ENCODE measurements at regions not wholly inside any gene's neighbourhood (a gene's known extent, or its start where the extent isn't known, plus 50 kb on each side); places are given as distances from the start of the nearest gene placed in this dataset.
"Not testable (repeated sequence)": the region's sequence is repeated elsewhere in the genome, so short reads cannot be mapped to it uniquely, and the experiment has no call there.

DNA sequence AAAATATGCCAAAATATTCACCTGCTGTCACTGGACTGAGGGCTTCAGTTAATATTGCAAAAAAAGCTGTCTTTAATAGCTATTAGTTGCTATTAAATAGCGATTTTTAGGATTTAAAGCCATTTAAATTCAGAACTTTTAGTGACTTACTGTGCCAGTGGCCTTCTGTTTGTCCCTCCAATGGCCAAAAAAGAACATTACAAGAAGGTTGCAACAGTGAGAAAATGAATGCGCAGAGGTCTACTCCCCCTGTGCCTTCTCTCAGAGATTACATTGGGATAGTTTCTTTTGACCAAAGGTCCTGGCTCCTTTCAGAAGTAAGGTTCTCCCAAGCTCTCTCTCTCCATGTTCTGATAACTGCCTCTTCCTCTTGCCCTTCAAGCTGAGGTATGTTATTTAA, 930.3 kb upstream of the ARRDC3 start:
- no peak for ATAC-seq
- H3K9me3 ChIP-seq: no peaks in the 10 kb centered on the region
- H3K4me3 ChIP-seq: no peak overlapping the region
- no peak overlapping the region for H3K27ac ChIP-seq
- 88 to 100% methylated on average over 2 of the region's 2 CpGs for WGBS, 2 donors (ENCODE audit: low coverage in 1 of 2)
- no peaks in the 10 kb centered on the region for H3K4me1 ChIP-seq
- TF ChIP-seq POLR2AphosphoS5 (IDR thresholded peaks at IDR 0.05) (no peak), EP300 (IDR thresholded peaks at IDR 0.05) (no peak), POLR2A (IDR thresholded peaks at IDR 0.05) (no peak)
- no peaks in the 10 kb centered on the region for H3K27me3 ChIP-seq
- H3K36me3 ChIP-seq: no peaks in the 10 kb centered on the region

- TF ChIP-seq CTCF (IDR thresholded peaks at IDR 0.05) (peak in 3 of 4 experiments; percentile 15 to 33 (median 22)), POLR2A (IDR thresholded peaks at IDR 0.05) (no peak), EP300 (IDR thresholded peaks at IDR 0.05) (no peak), POLR2AphosphoS5 (IDR thresholded peaks at IDR 0.05) (no peak)
- no peaks in the 10 kb centered on the region for H3K36me3 ChIP-seq
- no peak overlapping the region for H3K4me3 ChIP-seq
- H3K27ac ChIP-seq: no peak overlapping the region
- no peaks in the 10 kb centered on the region for H3K4me1 ChIP-seq
- H3K27me3 ChIP-seq: no peaks in the 10 kb centered on the region
- ATAC-seq: no peak
- H3K9me3 ChIP-seq: no peaks in the 10 kb centered on the region
These were observed 926.3 kb upstream of the ARRDC3 start for GRCh38 chr5:92309336-92309991.

GRCh38 chr5:92308679-92309078, 925.6 kb upstream of the ARRDC3 start:
- Histone ChIP-seq H3K27me3 (no peaks in the 10 kb centered on the region), H3K36me3 (no peaks in the 10 kb centered on the region), H3K4me1 (no peaks in the 10 kb centered on the region), H3K27ac (no peak overlapping the region), H3K4me3 (no peak overlapping the region), H3K9me3 (no peaks in the 10 kb centered on the region)
- TF ChIP-seq POLR2A (IDR thresholded peaks at IDR 0.05) (no peak), CTCF (IDR thresholded peaks at IDR 0.05) (no peak), POLR2AphosphoS5 (IDR thresholded peaks at IDR 0.05) (no peak), EP300 (IDR thresholded peaks at IDR 0.05) (no peak)
- ATAC-seq: no peak

DNA sequence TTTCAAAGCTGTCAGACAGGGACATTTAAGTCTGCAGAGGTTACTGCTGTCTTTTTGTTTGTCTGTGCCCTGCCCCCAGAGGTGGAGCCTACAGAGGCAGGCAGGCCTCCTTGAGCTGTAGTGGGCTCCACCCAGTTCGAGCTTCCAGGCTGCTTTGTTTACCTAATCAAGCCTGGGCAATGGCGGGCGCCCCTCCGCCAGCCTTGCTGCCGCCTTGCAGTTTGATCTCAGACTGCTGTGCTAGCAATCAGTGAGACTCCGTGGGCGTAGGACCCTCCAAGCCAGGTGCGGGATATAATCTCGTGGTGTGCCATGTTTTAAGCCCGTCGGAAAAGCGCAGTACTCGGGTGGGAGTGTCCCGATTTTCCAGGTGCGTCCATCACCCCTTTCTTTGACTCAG, 919.2 kb upstream of the ARRDC3 start:
- not testable (repeated sequence) for H3K9me3 ChIP-seq, H3K4me1 ChIP-seq, H3K36me3 ChIP-seq, H3K27me3 ChIP-seq, H3K27ac ChIP-seq, ATAC-seq, H3K4me3 ChIP-seq
- WGBS, 2 donors (ENCODE audit: low coverage in 1 of 2): 92 to 100% methylated on average over 4 to 7 of the region's 15 CpGs

- 76 to 88% methylated on average over 2 of the region's 2 CpGs for WGBS, 2 donors (ENCODE audit: low coverage in 1 of 2)
- Histone ChIP-seq H3K27me3 (no peaks in the 10 kb centered on the region), H3K27ac (no peak overlapping the region), H3K36me3 (no peaks in the 10 kb centered on the region), H3K9me3 (peaks cover 0 to 30% (median 0%) of the 10 kb centered on the region in 3 donors), H3K4me1 (no peaks in the 10 kb centered on the region), H3K4me3 (no peak overlapping the region)
- TF ChIP-seq CTCF (IDR thresholded peaks at IDR 0.05) (no peak), POLR2AphosphoS5 (IDR thresholded peaks at IDR 0.05) (no peak), POLR2A (IDR thresholded peaks at IDR 0.05) (no peak), EP300 (IDR thresholded peaks at IDR 0.05) (no peak)
- no peak for ATAC-seq
These were observed 900.4 kb upstream of the ARRDC3 start for GRCh38 chr5:92283521-92283920.

- H3K9me3 ChIP-seq, H3K27ac ChIP-seq, H3K27me3 ChIP-seq, H3K36me3 ChIP-seq, H3K4me3 ChIP-seq, H3K4me1 ChIP-seq, ATAC-seq: not testable (repeated sequence)
- WGBS, 2 donors (ENCODE audit: low coverage in 1 of 2): 58% methylated on average over 1 of the region's 1 CpG; no CpG with 5 or more reads in 1 of the 2 donors
These were observed 888.6 kb upstream of the ARRDC3 start for GRCh38 chr5:92271750-92272149.
